Esophagus squamous epithelium (tissue), 4 donors: ENCODE measurements at regions not wholly inside any gene's neighbourhood (a gene's known extent, or its start where the extent isn't known, plus 50 kb on each side); places are given as distances from the start of the nearest gene placed in this dataset.

Experiments used
- CTCF ChIP-seq, 6 experiments: fragments of 450-650 bp in 4 of 6; fragments of 200-600 bp in 2 of 6; sonication (generic) in 2 of 6; IDR thresholded peaks; one replicate each; pipeline ENCODE4 v1.5.1; 2016 to 2019; ENCODE audit warnings: antibody characterized with exemption in 6 of 6, mild to moderate bottlenecking in 4 of 6, moderate library complexity in 4 of 6
- POLR2A ChIP-seq, 4 donors: fragments of 450-650 bp; IDR thresholded peaks; one replicate each; pipeline ENCODE4 v1.6.1; 2017; ENCODE audit warnings: antibody characterized with exemption in 4 of 4, mild to moderate bottlenecking in 4 of 4, moderate library complexity in 3 of 4

DNA sequence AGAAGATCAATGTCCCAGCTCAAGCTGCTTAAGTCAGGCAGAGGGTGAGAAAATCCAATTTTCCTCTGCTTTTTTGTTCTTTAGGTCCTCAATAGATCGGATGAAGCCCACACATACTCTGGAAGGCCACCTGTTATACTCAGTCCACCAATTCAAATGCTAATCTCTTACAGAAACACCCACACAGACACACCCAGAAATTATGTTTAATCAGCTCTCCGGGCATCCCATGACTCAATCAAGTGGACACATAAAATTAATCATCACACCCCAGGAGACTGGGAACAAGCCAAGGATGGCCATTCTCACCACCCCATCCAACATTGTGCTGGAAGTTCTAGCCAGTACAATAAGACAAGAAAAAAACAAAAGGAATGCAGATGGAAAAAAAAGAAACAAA lies 67.8 kb upstream of the SLC24A5 start:
- TF ChIP-seq CTCF (IDR thresholded peaks at IDR 0.05) (no peak), POLR2A (IDR thresholded peaks at IDR 0.05) (no peak)
